H1 (cell line): ENCODE measurements at regions not wholly inside any gene's neighbourhood (a gene's known extent, or its start where the extent isn't known, plus 50 kb on each side); places are given as distances from the start of the nearest gene placed in this dataset.

Experiments
- CBX8 ChIP-seq: fragments of 300-800, 300-1000 bp; sonication (generic); IDR thresholded peaks from 2 replicates; pipeline ENCODE4 v1.7.1; 2016; ENCODE audit warnings: low read depth, low read length, borderline replicate concordance
- CHD2 ChIP-seq: IDR thresholded peaks from 2 replicates; pipeline ENCODE4 v1.6.1; 2012; ENCODE audit warnings: low read length, improper control_type of control experiment
- CTBP2 ChIP-seq: IDR thresholded peaks from 2 replicates; pipeline ENCODE4 v1.7.0; 2011; ENCODE audit warnings: borderline replicate concordance, mild to moderate bottlenecking, moderate library complexity, mixed read lengths, low read length; ENCODE audit not compliant: insufficient read depth, insufficient read length

GRCh38 chr6:2504495-2505064 is 246.1 kb downstream of the MYLK4 start (continued):
- TF ChIP-seq CHD2: no peak
- TF ChIP-seq CBX8: no peak
- TF ChIP-seq CTBP2: no peak
- TF ChIP-seq, all 59 proteins: peak for 0
